HG03521 (cell line): ENCODE measurements at regions not wholly inside any gene's neighbourhood (a gene's known extent, or its start where the extent isn't known, plus 50 kb on each side); places are given as distances from the start of the nearest gene placed in this dataset.

ENCODE experiments used
- ATAC-seq: cut with Tn5 transposase; IDR thresholded peaks from one replicate; pipeline ENCODE4 v1.9.1; 2021; ENCODE audit warnings: mild to moderate bottlenecking, moderate library complexity; ENCODE audit not compliant: unreplicated experiment

DNA sequence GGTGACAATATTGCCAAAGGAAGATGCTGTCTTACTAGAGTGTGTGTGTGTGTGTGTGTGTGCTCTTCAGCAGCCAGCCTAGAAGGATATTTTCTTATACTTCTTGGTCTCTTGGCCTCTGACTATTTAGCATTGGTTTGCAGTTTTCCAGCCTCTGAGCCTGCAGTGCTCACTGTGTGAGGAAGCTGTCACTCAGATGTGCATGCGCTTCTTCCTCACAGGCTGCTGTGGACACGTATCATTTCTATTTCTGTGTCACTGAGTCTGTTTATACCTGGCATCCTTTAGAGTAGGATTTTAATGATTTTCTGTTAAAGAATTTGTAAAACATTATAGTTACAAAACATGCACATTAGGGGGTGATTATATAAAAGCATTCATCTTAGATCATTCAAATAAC, 83.3 kb downstream of the ALDH8A1 start:
- no peak for ATAC-seq

DNA sequence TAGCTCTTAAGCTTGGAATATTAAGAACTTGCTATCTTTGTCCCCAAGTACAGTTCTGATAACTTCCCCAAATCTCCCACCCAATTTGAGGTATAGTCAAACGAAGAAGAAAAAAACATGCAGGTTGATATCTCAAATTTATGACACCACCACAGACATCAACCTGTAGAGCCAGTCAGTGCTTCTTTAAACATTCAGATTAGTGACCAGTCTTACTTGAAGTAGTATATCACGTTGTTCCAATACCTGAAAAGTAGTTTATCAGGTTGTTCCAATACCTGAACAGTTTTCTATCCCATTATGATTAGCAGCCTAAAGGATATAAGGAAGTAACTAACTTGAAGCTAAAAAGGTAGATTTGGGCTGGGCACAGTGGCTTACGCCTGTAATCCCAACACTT, 85.3 kb downstream of the ALDH8A1 start:
- ATAC-seq, result no peak

DNA sequence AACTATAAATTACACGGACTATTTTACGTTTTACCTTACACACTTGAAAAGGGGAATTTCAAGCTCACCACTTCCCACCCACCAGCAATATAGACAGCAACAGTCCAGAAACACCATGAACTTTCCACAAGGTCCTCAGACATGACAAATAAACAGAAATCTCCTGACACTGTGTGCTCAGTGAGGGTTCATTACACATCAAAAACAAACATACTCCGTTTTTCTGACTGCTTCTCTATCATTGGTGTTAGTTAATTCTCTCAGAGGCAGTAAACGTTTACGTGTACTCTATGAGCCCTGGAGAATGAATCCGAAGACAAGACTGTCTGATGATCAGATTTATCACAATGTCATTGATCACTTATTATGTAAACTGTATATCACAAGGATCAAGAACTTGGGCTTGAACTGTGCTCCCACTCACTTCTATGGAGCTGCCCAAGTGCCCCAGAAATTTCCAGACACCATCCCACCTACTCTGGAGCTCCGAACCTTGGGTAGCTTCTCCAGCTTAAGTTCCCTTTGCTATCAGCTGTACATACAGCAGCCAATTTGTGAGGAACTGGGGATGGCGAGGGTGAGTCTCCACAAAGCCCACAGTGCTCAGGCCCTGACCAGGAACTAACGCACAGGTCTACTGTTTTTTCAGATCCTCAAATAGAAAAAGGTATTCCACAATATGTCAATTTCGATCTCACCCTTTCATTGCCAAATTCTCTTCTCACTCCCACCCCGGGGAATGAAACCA, 86.0 kb downstream of the ALDH8A1 start:
- no peak for ATAC-seq

DNA sequence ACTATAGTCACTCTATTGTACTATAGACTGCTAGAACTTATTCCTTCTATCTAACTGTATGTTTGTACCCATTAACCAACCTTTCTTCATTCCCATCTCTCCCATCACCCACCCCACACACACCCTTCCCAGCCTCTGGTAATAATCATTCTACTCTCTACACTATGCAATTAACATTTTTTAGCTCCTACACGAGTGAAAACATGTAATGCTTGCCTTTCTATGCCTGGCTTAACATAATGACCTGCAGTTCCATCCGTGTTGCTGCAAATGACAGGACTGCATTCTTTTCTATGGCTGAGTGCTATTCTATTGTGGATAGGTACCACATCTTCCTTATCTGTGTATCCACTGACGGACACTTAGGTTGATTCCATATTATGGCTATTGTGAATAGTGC, 95.5 kb downstream of the ALDH8A1 start:
- no peak for ATAC-seq

DNA sequence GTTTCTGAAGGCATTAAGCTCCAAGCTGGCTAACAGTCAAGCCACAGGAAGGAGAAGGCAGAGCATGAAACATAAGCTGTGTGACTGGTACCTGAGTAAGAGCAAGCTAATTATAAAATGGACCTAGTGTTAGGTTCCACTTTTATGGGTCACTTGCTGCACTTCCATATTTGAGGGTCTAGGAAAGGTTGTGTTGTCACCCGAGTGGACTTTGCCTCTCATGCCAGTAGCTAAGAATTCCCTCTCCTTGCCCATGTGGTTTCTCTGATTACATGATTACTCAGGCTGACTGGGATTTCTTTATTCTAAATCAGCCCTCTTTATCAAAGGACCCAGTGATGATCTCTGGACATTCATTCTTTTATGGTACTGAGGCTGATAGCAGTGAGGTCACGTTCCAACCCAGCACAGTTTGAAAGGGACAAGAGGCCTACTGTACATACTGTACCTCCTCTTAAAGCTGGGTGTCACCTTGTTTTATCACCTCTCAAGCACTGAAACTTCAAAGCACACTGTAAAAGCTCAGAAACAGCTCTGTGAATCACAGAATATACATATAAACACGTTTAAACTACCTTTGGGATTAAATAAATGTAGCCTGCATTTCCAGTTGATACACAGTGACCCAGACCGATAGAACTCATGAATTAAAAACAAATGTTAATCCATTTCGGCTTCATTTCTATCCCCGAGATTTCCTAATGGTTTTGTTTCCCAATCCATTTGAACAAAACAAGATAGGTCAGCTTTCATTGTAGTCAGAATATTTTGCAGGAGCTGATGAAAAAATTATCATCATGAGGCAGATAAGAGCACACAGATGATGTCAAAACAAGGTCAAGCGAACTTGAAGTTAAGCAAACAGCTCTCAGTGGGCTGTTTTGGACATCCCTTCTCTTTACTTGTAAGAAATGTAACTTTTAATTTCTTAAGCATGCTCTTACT, 96.5 kb downstream of the ALDH8A1 start:
- ATAC-seq, result no peak

DNA sequence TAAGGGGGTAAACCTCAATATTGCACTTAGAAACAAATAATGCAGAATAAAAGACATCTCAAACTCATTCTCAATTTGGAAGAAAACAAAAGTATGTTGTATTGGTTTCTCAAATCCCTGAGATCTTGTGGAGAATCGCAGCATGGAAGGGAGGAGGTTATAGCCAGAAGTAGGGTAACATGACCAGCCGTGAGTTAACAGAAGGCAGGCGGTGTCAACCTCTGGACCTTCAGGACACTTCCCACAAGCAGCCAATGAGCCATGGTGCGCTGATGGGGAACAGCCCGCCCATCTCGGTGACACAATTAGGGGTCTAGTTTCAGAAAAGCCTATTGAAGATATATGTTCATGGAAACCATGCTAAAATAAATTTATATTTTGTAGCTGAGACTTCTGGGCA, 98.4 kb downstream of the ALDH8A1 start:
- ATAC-seq, result no peak

DNA sequence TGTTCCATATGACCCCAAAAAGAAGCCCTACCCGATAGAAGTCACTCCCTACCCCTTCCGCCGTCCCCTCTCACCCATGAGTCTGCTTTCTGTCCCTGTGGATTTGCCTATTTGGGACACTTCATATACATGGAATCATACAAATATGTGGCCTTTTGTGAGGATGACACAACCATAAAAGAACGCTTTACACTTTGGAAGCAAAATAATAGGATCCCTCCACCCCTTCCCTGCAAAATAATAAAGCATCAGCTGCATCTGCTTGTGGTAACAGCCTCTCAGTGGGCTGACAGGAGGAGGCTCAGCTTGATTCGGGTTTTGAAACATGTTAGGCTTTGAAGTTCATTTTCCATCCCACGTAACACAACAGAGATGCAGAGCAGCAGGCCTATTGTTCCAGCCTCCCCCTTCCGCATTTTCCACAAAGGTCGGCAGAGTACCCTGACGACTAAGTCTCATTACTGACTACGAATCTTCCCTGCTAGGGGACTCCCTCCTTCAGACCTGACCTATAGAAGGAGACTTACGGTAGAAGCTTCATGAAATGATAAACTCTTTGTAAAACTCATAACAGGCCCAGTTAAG, 99.1 kb downstream of the ALDH8A1 start:
- no peak for ATAC-seq

DNA sequence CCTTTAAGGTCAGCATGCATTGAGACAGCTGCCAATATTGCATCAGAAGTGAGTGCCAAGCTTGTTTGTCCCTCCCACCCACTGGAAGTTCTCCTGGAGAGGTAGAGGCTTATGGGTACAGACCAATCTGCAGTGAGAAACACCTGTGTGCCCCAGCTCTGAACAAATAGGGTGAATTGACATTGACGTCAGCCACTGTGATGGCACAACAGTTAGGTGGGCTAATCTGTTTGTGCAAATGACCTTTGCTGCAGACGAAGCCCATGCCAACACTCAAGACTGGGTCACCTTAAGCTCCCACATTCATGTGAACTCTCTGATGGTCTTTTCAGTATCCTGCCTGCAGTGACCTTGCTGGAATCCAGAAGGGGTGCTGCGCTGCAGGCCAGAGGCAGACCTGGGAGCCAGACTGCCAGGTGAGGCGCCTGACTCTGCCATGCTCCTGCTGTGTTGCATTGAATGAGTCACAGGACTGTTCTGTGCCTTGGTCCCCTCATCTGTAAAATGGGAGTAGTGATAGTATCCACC, 99.9 kb downstream of the ALDH8A1 start:
- ATAC-seq, result no peak

DNA sequence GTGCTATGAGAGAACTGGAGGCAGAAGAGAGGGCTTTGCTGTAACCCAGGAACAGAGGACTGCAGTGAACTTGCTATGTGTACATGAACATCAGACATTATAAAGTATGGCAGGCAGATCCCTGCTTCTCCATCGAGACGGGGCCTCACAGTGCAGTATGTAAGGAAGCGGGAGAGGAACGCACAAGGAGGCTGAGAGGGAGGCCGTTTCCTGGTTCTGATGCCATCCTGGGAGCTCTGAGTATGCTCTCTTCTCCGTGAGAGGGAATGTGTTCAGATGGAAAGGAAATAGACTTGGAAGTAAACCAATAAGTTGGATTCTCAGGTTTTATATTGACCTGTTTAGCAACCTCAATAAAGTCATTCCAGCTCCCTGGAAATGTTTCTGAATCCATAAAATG, 101.8 kb downstream of the ALDH8A1 start:
- ATAC-seq, result no peak

DNA sequence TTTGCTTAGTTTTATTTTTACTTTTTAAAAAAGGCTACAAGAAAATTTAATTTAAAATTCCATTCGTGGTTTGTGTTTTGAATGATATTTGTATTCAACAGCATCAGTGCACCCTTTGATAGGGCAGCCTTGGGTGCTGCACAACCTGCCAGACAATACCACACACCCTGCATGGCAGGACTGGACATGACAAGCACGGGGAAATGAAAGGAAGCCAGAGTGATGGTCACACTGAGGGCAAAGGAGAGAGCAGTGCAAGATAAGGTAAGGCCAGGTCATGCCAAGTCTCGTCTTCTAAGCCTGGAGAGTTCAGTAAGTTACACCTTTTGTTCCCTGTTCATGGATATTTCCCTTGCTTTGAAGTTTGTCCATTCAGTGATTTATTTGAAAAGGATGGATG, 103.0 kb downstream of the ALDH8A1 start:
- ATAC-seq, result no peak

DNA sequence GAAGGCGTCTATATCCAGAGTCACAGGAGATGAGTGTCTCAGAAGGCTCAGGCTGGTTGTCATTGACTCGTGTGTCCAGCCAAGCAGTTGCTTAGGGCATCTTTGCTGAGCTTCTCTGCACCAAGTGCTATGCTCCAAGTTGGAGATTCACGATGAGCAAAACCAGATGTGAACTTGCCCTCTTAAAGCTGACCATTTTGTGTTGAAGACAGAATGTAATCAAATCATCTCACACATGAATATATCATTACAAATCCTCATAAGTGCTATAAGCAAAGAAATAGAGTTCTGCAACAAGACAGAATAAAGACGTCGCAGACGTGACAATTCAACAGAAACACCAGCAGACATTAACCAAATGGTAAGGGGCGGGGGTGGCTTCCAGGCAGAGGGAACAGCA, 103.9 kb downstream of the ALDH8A1 start:
- no peak for ATAC-seq

DNA sequence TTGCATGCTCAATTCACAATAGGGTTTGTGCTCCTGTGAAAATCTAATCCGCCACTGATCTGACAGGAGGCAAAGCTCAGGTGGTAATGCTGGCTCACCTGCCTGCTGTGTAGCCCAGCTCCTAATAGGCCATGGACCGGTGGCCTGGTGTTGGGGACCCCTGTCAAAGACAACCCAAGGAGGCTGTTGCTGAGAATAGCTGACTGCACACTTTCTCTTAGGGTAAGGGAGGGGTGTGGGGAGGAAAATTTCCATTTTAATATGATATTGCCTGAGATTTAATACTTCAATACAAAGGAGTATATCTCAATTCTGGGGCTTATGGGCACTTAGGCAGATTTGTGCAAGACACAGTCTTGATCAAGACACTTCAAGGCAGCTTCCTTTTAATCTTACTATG, 105.8 kb downstream of the ALDH8A1 start:
- ATAC-seq, result no peak

DNA sequence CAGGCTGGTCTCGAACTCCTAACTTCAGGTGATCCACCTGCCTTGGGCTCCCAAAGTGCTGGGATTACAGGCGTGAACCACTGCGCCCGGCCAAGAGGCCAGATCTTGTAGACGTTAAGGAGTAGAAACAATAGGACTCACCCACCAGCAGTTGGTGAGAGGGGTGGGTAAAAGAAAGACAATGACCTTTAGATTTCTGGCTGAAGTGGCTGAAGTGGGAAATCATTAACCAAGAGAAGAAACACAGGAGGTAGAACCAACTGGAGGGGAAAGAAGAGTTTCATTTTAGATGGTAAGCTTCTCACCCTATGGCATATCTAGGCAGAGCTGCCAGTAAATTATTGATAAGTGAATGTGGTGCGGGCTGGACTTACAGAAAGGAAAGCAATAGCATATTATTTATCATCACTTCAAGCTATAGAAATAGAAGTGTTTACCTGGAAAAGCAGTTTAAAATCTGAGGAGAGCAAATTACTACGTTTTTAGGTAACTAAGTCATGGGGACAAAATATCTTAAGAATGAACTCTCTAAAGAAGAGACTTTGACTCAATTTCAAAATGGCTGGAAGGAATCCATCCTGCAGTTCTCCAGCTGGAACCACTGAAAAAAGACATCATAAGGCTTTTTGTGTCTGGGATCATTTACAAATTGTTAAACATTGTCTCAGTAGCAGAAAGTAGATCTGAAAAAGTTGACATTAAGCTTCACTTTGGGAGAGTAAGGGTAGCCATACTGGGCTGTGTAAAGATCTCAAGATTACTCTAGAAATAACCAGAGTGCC, 109.6 kb downstream of the ALDH8A1 start:
- no peak for ATAC-seq

DNA sequence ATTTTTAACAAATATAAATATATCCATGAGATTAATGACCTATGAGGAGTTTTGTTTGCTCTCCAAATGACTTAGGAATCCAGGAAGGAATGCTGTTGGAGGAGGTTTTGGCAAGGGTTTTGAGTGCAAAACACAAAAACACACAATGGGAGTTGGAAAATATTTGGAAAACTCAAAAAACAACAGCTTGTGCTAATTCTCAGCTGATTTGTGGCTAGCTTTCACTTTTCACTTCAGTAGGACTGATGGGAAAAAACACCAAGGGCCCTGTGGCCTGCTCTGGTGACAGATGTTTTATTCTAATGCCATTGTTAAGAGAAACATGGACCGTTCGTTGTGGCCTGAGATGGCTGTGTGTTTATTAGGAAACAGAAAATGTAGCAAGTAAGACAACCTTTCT, 113.9 kb downstream of the ALDH8A1 start:
- ATAC-seq, result no peak

DNA sequence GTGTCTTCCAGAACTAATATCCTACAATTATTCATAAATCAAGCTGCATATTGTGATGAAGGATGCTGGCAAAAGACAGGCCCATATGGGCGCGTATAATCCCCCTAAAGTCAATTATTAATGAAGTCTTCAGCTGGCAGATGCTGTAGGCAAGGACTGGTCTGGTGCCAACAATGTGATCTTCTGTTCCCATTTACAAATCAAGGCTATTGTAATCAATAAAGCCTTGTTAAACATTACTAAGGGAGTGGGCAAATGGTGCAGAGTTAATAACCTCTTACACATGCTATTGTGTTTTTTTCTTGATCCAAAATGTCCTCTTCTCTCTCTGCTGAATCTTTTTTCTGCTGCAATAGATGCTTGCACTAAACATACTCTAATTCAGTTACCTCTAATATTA, 119.0 kb downstream of the ALDH8A1 start:
- ATAC-seq, result no peak

DNA sequence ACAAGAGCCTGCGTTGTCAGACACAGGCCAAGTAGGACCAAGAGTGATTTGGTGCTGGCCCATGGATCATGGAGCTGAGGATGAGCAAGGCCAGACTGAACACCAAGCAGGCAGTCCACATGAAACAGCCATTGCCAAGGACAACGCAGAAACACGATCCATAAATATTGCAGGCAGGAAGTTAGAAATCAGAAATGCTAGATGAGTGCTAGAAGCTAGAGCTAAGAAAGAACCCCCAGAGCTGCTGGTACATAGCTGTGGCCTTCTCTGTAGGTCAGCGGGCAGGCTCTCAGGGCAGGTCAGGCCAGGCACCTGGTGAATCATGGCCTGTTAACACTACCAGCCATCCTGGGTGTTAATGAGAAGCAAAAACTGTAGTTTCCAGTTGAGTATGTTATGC, 119.7 kb downstream of the ALDH8A1 start:
- ATAC-seq, result no peak

DNA sequence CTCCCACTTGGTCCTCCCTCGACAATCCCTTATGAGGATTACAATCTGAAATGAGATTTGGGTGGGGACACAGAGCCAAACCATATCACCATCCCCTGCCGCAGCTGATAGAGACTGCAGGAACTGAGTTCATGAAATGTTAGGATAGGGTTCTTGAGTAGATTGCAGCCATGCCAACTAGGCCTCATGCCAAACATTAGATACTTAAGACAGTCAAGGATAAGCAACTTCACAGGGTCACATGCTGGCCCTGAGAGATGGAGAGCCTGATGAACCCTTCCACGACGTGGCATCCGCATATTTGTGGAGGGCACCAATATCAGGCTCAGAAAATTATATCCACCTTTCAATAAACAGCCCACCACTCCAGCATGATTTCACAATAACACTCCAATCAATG, 121.3 kb downstream of the ALDH8A1 start:
- no peak for ATAC-seq

DNA sequence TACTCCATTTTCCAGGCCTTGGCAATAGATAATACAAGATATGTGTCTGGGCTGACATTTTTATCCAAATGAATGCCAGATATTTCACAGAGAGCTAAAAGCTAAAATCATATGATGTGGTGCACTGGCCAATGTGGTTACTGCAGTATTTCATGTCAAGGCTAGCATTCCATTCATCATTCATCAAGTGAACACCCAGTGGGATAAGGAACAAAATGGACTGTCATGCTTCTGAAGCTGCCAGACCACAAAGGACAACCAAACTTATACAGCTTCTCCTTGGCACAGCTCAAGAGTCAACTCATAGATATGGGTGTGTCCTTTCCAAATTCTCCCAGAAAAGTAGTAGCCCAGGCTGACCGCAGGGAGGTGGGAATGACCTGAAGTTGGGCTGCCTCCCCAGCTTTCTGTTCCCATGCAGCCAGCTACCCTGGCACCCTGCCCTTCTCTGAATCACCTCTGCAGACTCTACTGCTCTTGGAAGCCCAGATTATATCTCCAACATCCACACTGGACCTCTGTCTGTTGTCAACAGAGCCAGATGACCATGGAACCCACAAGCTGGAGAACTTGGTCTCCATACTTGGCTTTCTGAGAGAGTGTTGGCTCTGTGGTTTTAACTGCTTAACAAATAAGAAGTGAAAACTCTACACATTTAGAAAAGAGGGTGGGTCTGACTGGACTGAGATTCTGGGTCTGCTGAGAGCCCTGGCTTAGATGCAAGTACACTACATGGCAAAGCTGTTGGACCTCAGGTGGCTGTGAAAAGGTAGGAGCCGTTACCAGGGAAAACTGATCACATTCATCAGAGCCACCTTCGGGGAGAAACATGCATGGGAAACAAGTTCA, 122.8 kb downstream of the ALDH8A1 start:
- no peak for ATAC-seq

DNA sequence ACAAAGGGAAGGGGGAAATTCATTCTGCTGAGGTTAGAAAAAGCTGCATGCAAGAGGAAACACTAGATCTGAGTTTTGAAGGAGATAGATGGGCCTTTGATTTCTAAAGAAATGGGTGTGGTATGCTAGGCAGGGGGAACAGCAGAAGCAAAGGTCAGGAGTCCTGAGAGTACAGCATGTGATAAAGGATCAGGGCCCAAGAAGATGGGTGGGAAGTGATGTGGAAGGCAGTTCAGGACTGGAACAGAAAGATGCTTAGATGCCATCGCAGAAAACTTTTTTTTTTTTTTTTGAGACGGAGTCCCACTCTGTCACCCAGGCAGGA, 126.2 kb downstream of the ALDH8A1 start:
- ATAC-seq, result no peak
